HEK293T (cell line): ENCODE measurements at regions not wholly inside any gene's neighbourhood (a gene's known extent, or its start where the extent isn't known, plus 50 kb on each side); places are given as distances from the start of the nearest gene placed in this dataset.

Experiments
- CTCF ChIA-PET: fragments of 350-600 bp; formaldehyde crosslinking; extraction: SDS; loops from one replicate; lab custom pipeline; 2021; ENCODE audit warnings: antibody characterized with exemption, inconsistent platforms; lab: Yijun Ruan, JAX
- POLR2A ChIA-PET: fragments of 350-600 bp; formaldehyde crosslinking; extraction: SDS; loops from one replicate; lab custom pipeline; 2020; ENCODE audit warnings: antibody characterized with exemption, inconsistent platforms; lab: Yijun Ruan, JAX
- DNase-seq: peaks from one replicate; pipeline ENCODE4 v3.0.0; 2012; ENCODE audit warnings: mixed read lengths; ENCODE audit errors: extremely low spot score
- ARNT ChIP-seq: fragments of 450-650 bp; IDR thresholded peaks from 2 replicates; pipeline ENCODE4 v1.6.1; 2017; ENCODE audit warnings: mild to moderate bottlenecking
- BHLHE40 ChIP-seq: fragments of 450-650 bp; IDR thresholded peaks from 2 replicates; pipeline ENCODE4 v1.6.1; 2016; ENCODE audit warnings: mild to moderate bottlenecking, moderate library complexity, borderline replicate concordance
- CTBP1 ChIP-seq: fragments of 450-650 bp; IDR thresholded peaks from 2 replicates; pipeline ENCODE4 v1.6.1; 2016; ENCODE audit warnings: borderline replicate concordance
- ELF4 ChIP-seq: fragments of 450-650 bp; IDR thresholded peaks from 2 replicates; pipeline ENCODE4 v1.6.1; 2017; ENCODE audit warnings: antibody characterized with exemption
- FOXA1 ChIP-seq: fragments of 450-650 bp; IDR thresholded peaks from 2 replicates; pipeline ENCODE4 v1.6.1; 2016; ENCODE audit warnings: mild to moderate bottlenecking
- FOXK2 ChIP-seq: fragments of 450-650 bp; IDR thresholded peaks from 2 replicates; pipeline ENCODE4 v1.6.1; 2016; ENCODE audit warnings: mild to moderate bottlenecking
- FOXM1 ChIP-seq: fragments of 450-650 bp; IDR thresholded peaks from 2 replicates; pipeline ENCODE4 v1.6.1; 2017; ENCODE audit warnings: mild to moderate bottlenecking, borderline replicate concordance
- HDGF ChIP-seq: fragments of 450-650 bp; IDR thresholded peaks from 2 replicates; pipeline ENCODE4 v1.6.1; 2017; ENCODE audit warnings: antibody characterized with exemption, borderline replicate concordance
- L3MBTL2 ChIP-seq: fragments of 450-650 bp; conservative IDR thresholded peaks from 2 replicates; pipeline ENCODE4 v1.6.1; 2016; ENCODE audit warnings: mild to moderate bottlenecking
- LEF1 ChIP-seq: fragments of 450-650 bp; IDR thresholded peaks from 2 replicates; pipeline ENCODE4 v1.6.1; 2017; ENCODE audit warnings: mild to moderate bottlenecking, borderline replicate concordance
- NFRKB ChIP-seq: fragments of 450-650 bp; IDR thresholded peaks from 2 replicates; pipeline ENCODE4 v1.6.1; 2016; ENCODE audit warnings: mild to moderate bottlenecking, moderate library complexity
- PKNOX1 ChIP-seq: fragments of 450-650 bp; IDR thresholded peaks from 2 replicates; pipeline ENCODE4 v1.6.1; 2016
- SP1 ChIP-seq: fragments of 450-650 bp; IDR thresholded peaks from 2 replicates; pipeline ENCODE4 v1.6.1; 2017
- SUZ12 ChIP-seq: fragments of 450-650 bp; IDR thresholded peaks from 2 replicates; pipeline ENCODE4 v1.6.1; 2016; ENCODE audit warnings: mild to moderate bottlenecking
- TARDBP ChIP-seq: fragments of 450-650 bp; IDR thresholded peaks from 2 replicates; pipeline ENCODE4 v1.6.1; 2016
- ZNF384 ChIP-seq: fragments of 450-650 bp; IDR thresholded peaks from 2 replicates; pipeline ENCODE4 v1.6.1; 2016

- ChIA-PET POLR2A (no interaction called here), CTCF (no interaction called here)
- TF ChIP-seq SUZ12 (no peak), FOXM1 (no peak), FOXK2 (no peak), ELF4 (no peak), CTBP1 (no peak)
- DNase-seq, result no peak
These were observed 1234.7 kb downstream of the ROBO2 start for GRCh38 chr3:78274475-78275065.

GRCh38 chr3:78275420-78275852 lies 1235.5 kb downstream of the ROBO2 start:
- no peak for TF ChIP-seq PKNOX1
- TF ChIP-seq CTBP1, result no peak
- no peak for TF ChIP-seq NFRKB
- TF ChIP-seq SUZ12, result no peak
- TF ChIP-seq BHLHE40, result no peak
- TF ChIP-seq FOXA1, result no peak
- no peak for TF ChIP-seq ARNT
- no peak for TF ChIP-seq HDGF
- TF ChIP-seq ELF4, result no peak
- TF ChIP-seq TARDBP, result no peak
- no peak for TF ChIP-seq SP1
- no peak for TF ChIP-seq LEF1
- no peak for TF ChIP-seq FOXK2
- no peak for TF ChIP-seq ZNF384
- no peak for TF ChIP-seq L3MBTL2
- TF ChIP-seq FOXM1, result no peak
- ChIA-PET POLR2A (no interaction called here), CTCF (no interaction called here)
- DNase-seq, result no peak

- TF ChIP-seq BHLHE40 (no peak), HDGF (no peak), FOXA1 (no peak), PKNOX1 (no peak), ARNT (no peak), LEF1 (no peak), SUZ12 (no peak), SP1 (no peak), ELF4 (no peak), TARDBP (no peak), NFRKB (no peak), L3MBTL2 (no peak), CTBP1 (no peak), ZNF384 (no peak), FOXM1 (no peak)
- ChIA-PET CTCF (no interaction called here), POLR2A (no interaction called here)
- DNase-seq, result no peak
These were observed 1237.3 kb downstream of the ROBO2 start for GRCh38 chr3:78277220-78277619.

GRCh38 chr3:78277801-78278200 lies 1237.9 kb downstream of the ROBO2 start:
- no peak for TF ChIP-seq SP1
- DNase-seq, result no peak

GRCh38 chr3:78279091-78279490 lies 1239.2 kb downstream of the ROBO2 start:
- TF ChIP-seq SP1 (no peak), FOXK2 (no peak), HDGF (no peak), L3MBTL2 (no peak), ZNF384 (no peak), ARNT (no peak), SUZ12 (no peak), TARDBP (no peak), CTBP1 (no peak)
- CTCF ChIA-PET, result no interaction called here
- POLR2A ChIA-PET, result no interaction called here
- no peak for DNase-seq

More at GRCh38 chr3:78277801-78278200, 1237.9 kb downstream of the ROBO2 start:
- ChIA-PET POLR2A (no interaction called here), CTCF (no interaction called here)

- ChIA-PET CTCF (no interaction called here), POLR2A (no interaction called here)
- no peak for DNase-seq
- TF ChIP-seq ZNF384, result no peak
These were observed 1241.5 kb downstream of the ROBO2 start for GRCh38 chr3:78281381-78281780.

- ChIA-PET POLR2A (no interaction called here), CTCF (no interaction called here)
- DNase-seq, result no peak
- TF ChIP-seq FOXM1 (no peak), PKNOX1 (no peak)
These were observed 1244.1 kb downstream of the ROBO2 start for GRCh38 chr3:78283994-78284393.
